H1 (cell line): ENCODE measurements at regions not wholly inside any gene's neighbourhood (a gene's known extent, or its start where the extent isn't known, plus 50 kb on each side); places are given as distances from the start of the nearest gene placed in this dataset.

Experiments used
- ASH2L ChIP-seq: fragments of 200-600, 300-600 bp; sonication (generic); IDR thresholded peaks from one replicate; pipeline ENCODE4 v1.7.1; 2017; ENCODE audit warnings: low read length
- CTCF ChIP-seq, 3 experiments: IDR thresholded peaks; 1 replicate in 2 of 3; 2 replicates in 1 of 3; pipeline versions ENCODE4 v1.5.1 to v1.6.1; 2011; ENCODE audit warnings: low read length in 3 of 3, mild to moderate bottlenecking in 3 of 3, inconsistent platforms in 2 of 3, low read depth in 1 of 3, moderate library complexity in 1 of 3; ENCODE audit not compliant: insufficient read depth in 1 of 3; ENCODE audit errors: control extremely low read depth in 1 of 3
- EGR1 ChIP-seq: IDR thresholded peaks from 2 replicates; pipeline ENCODE4 v1.6.1; 2011; ENCODE audit warnings: low read depth, low read length, borderline replicate concordance
- EZH2 ChIP-seq: fragments of 200-600 bp; sonication (generic); IDR thresholded peaks from 2 replicates; pipeline ENCODE4 v1.7.1; 2012; ENCODE audit warnings: low read depth, mild to moderate bottlenecking, moderate library complexity, low read length, inconsistent platforms; ENCODE audit not compliant: severe bottlenecking
- JUN ChIP-seq: IDR thresholded peaks from 2 replicates; pipeline ENCODE4 v1.6.1; 2011; ENCODE audit warnings: low read depth, mild to moderate bottlenecking, improper control_type of control experiment, low read length
- KDM1A ChIP-seq: fragments of 200-600, 300-600 bp; sonication (generic); IDR thresholded peaks from 2 replicates; pipeline ENCODE4 v1.7.1; 2016; ENCODE audit warnings: mild to moderate bottlenecking, low read length, borderline replicate concordance
- POLR2A ChIP-seq, 2 experiments: IDR thresholded peaks; 1 replicate in 1 of 2; 2 replicates in 1 of 2; pipeline ENCODE4 v1.6.1; 2011; ENCODE audit warnings: low read depth in 2 of 2, low read length in 2 of 2, mild to moderate bottlenecking in 2 of 2; ENCODE audit errors: control extremely low read depth in 1 of 2
- TCF12 ChIP-seq: IDR thresholded peaks from 2 replicates; pipeline ENCODE4 v1.6.1; 2011; ENCODE audit warnings: low read depth, mild to moderate bottlenecking, low read length
- TF ChIP-seq, protein P1 (sequence below): IDR thresholded peaks from 2 replicates; pipeline ENCODE4 v1.6.1; 2011; ENCODE audit warnings: low read length, improper control_type of control experiment

DNA sequence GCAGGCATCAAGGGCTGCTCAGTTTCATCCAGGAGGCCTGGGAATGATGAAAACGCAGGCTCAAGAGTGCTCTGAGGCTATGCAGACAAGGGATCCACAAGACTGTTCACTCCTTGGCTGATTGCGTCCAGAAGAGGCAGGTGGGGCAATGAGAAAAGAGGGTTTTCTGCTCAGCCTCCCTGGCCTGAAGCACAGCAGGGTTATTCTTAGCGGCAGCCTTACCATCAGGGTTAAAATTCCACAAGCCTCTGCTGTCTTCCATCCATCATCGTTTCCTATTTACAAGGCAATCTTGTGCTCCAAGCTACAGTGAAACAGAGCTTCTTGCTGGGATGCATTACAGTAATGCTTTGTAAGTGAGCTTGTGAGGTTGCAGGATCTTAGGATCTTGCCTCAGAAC is 129.4 kb upstream of the SHH start:
- no peak for TF ChIP-seq EZH2
- no peak for TF ChIP-seq ASH2L
- TF ChIP-seq, protein P1, sequence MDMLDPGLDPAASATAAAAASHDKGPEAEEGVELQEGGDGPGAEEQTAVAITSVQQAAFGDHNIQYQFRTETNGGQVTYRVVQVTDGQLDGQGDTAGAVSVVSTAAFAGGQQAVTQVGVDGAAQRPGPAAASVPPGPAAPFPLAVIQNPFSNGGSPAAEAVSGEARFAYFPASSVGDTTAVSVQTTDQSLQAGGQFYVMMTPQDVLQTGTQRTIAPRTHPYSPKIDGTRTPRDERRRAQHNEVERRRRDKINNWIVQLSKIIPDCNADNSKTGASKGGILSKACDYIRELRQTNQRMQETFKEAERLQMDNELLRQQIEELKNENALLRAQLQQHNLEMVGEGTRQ = no peak
- TF ChIP-seq TCF12 = no peak
- no peak for TF ChIP-seq CTCF (IDR thresholded peaks at IDR 0.05; ENCODE audit: control extremely low read depth in 1 of 3, insufficient read depth in 1 of 3, low read depth in 1 of 3, low read length in 3 of 3)
- no peak for TF ChIP-seq EGR1
- TF ChIP-seq JUN = no peak
- TF ChIP-seq KDM1A = no peak
- TF ChIP-seq POLR2A (IDR thresholded peaks at IDR 0.05; ENCODE audit: control extremely low read depth in 1 of 2, low read depth in 2 of 2, low read length in 2 of 2) = no peak
